ENCODE measurements at regions not wholly inside any gene's neighbourhood (a gene's known extent, or its start where the extent isn't known, plus 50 kb on each side); places are given as distances from the start of the nearest gene placed in this dataset.
"Not testable (repeated sequence)": the region's sequence is repeated elsewhere in the genome, so short reads cannot be mapped to it uniquely, and the experiment has no call there.

GRCh38 chrX:45619290-45619689 is 418.6 kb upstream of the DIPK2B start:
- no peak for TF ChIP-seq JUND (IDR thresholded peaks at IDR 0.05; ENCODE audit: low read depth)
- in situ Hi-C loops (cut with HindIII; ENCODE audit: low pct_unique_long_range_greater_than_20kb, low sequenced_read_pairs): no loop called here
- DNase-seq (ENCODE audit: low read depth in 1 of 2, low spot score in 1 of 2): no peak

GRCh38 chrX:45615591-45615990 is 414.9 kb upstream of the DIPK2B start:
- DNase-seq (ENCODE audit: low read depth in 1 of 2, low spot score in 1 of 2); in situ Hi-C loops (cut with HindIII; ENCODE audit: low pct_unique_long_range_greater_than_20kb, low sequenced_read_pairs): not testable (repeated sequence)

GRCh38 chrX:45614853-45615252 is 414.2 kb upstream of the DIPK2B start:
- DNase-seq (ENCODE audit: low read depth in 1 of 2, low spot score in 1 of 2): no peak
- in situ Hi-C loops (cut with HindIII; ENCODE audit: low pct_unique_long_range_greater_than_20kb, low sequenced_read_pairs): no loop called here
- no peak for TF ChIP-seq JUND (IDR thresholded peaks at IDR 0.05; ENCODE audit: low read depth)

- no peak for TF ChIP-seq JUND (IDR thresholded peaks at IDR 0.05; ENCODE audit: low read depth)
- in situ Hi-C loops (cut with HindIII; ENCODE audit: low pct_unique_long_range_greater_than_20kb, low sequenced_read_pairs): no loop called here
- no peak for DNase-seq (ENCODE audit: low read depth in 1 of 2, low spot score in 1 of 2)
Observed at GRCh38 chrX:45602151-45602550, 401.5 kb upstream of the DIPK2B start.

- in situ Hi-C loops (cut with HindIII; ENCODE audit: low pct_unique_long_range_greater_than_20kb, low sequenced_read_pairs): no loop called here
- TF ChIP-seq JUND (IDR thresholded peaks at IDR 0.05; ENCODE audit: low read depth): no peak
- no peak for DNase-seq (ENCODE audit: low read depth in 1 of 2, low spot score in 1 of 2)
Observed at GRCh38 chrX:45601052-45601451, 400.4 kb upstream of the DIPK2B start.

- DNase-seq (ENCODE audit: low read depth in 1 of 2, low spot score in 1 of 2): no peak
- TF ChIP-seq JUND (IDR thresholded peaks at IDR 0.05; ENCODE audit: low read depth): no peak
- in situ Hi-C loops (cut with HindIII; ENCODE audit: low pct_unique_long_range_greater_than_20kb, low sequenced_read_pairs): no loop called here
Observed at GRCh38 chrX:45598861-45599260, 398.2 kb upstream of the DIPK2B start.

- TF ChIP-seq JUND (IDR thresholded peaks at IDR 0.05; ENCODE audit: low read depth): no peak
- DNase-seq (ENCODE audit: low read depth in 1 of 2, low spot score in 1 of 2): peak in 1 of 2 experiments; percentile 4
- in situ Hi-C loops (cut with HindIII; ENCODE audit: low pct_unique_long_range_greater_than_20kb, low sequenced_read_pairs): no loop called here
Observed at GRCh38 chrX:45596188-45596808, 395.6 kb upstream of the DIPK2B start.

GRCh38 chrX:45592101-45592500 is 391.4 kb upstream of the DIPK2B start:
- TF ChIP-seq JUND (IDR thresholded peaks at IDR 0.05; ENCODE audit: low read depth): no peak
- DNase-seq (ENCODE audit: low read depth in 1 of 2, low spot score in 1 of 2): no peak
- in situ Hi-C loops (cut with HindIII; ENCODE audit: low pct_unique_long_range_greater_than_20kb, low sequenced_read_pairs): no loop called here

GRCh38 chrX:45591650-45592049 is 391.0 kb upstream of the DIPK2B start:
- in situ Hi-C loops (cut with HindIII; ENCODE audit: low pct_unique_long_range_greater_than_20kb, low sequenced_read_pairs): no loop called here
- no peak for TF ChIP-seq JUND (IDR thresholded peaks at IDR 0.05; ENCODE audit: low read depth)
- no peak for DNase-seq (ENCODE audit: low read depth in 1 of 2, low spot score in 1 of 2)

GRCh38 chrX:45584717-45585116 is 384.0 kb upstream of the DIPK2B start:
- no peak for TF ChIP-seq JUND (IDR thresholded peaks at IDR 0.05; ENCODE audit: low read depth)
- in situ Hi-C loops (cut with HindIII; ENCODE audit: low pct_unique_long_range_greater_than_20kb, low sequenced_read_pairs): no loop called here
- no peak for DNase-seq (ENCODE audit: low read depth in 1 of 2, low spot score in 1 of 2)

- no peak for TF ChIP-seq JUND (IDR thresholded peaks at IDR 0.05; ENCODE audit: low read depth)
- in situ Hi-C loops (cut with HindIII; ENCODE audit: low pct_unique_long_range_greater_than_20kb, low sequenced_read_pairs): no loop called here
- DNase-seq (ENCODE audit: low read depth in 1 of 2, low spot score in 1 of 2): no peak
Observed at GRCh38 chrX:45577361-45577760, 376.7 kb upstream of the DIPK2B start.

GRCh38 chrX:45571453-45571852 is 370.8 kb upstream of the DIPK2B start:
- no peak for TF ChIP-seq JUND (IDR thresholded peaks at IDR 0.05; ENCODE audit: low read depth)
- in situ Hi-C loops (cut with HindIII; ENCODE audit: low pct_unique_long_range_greater_than_20kb, low sequenced_read_pairs): no loop called here
- no peak for DNase-seq (ENCODE audit: low read depth in 1 of 2, low spot score in 1 of 2)

- no peak for TF ChIP-seq JUND (IDR thresholded peaks at IDR 0.05; ENCODE audit: low read depth)
- in situ Hi-C loops (cut with HindIII; ENCODE audit: low pct_unique_long_range_greater_than_20kb, low sequenced_read_pairs): no loop called here
- DNase-seq (ENCODE audit: low read depth in 1 of 2, low spot score in 1 of 2): no peak
Observed at GRCh38 chrX:45566456-45566855, 365.8 kb upstream of the DIPK2B start.

GRCh38 chrX:45557387-45557786 is 356.7 kb upstream of the DIPK2B start:
- peak in 1 of 2 experiments; percentile 44 for DNase-seq (ENCODE audit: low read depth in 1 of 2, low spot score in 1 of 2)
- no peak for TF ChIP-seq JUND (IDR thresholded peaks at IDR 0.05; ENCODE audit: low read depth)
- in situ Hi-C loops (cut with HindIII; ENCODE audit: low pct_unique_long_range_greater_than_20kb, low sequenced_read_pairs): no loop called here
